Medulla oblongata (tissue), 1 donor: ENCODE measurements at regions not wholly inside any gene's neighbourhood (a gene's known extent, or its start where the extent isn't known, plus 50 kb on each side); places are given as distances from the start of the nearest gene placed in this dataset.
"Not testable (repeated sequence)": the region's sequence is repeated elsewhere in the genome, so short reads cannot be mapped to it uniquely, and the experiment has no call there.

Source experiments
- DNase-seq: peaks from one replicate; pipeline ENCODE4 v3.0.0-alpha.2; 2015; ENCODE audit errors: extremely low spot score

- no peak for DNase-seq
Observed at GRCh38 chr2:198639580-198639979, 818.2 kb downstream of the SATB2 start.

GRCh38 chr2:198638577-198638976 is 819.2 kb downstream of the SATB2 start:
- DNase-seq = no peak

- DNase-seq = no peak
Observed at GRCh38 chr2:198630384-198630783, 826.0 kb downstream of the PLCL1 start.

GRCh38 chr2:198628596-198628995 is 824.2 kb downstream of the PLCL1 start:
- DNase-seq = no peak

GRCh38 chr2:198622986-198623730 is 818.8 kb downstream of the PLCL1 start:
- no peak for DNase-seq

GRCh38 chr2:198615972-198616371 is 811.6 kb downstream of the PLCL1 start:
- no peak for DNase-seq

GRCh38 chr2:198611201-198611600 is 806.8 kb downstream of the PLCL1 start:
- DNase-seq = no peak

GRCh38 chr2:198604599-198604998 is 800.2 kb downstream of the PLCL1 start:
- DNase-seq = no peak

GRCh38 chr2:198602986-198603385 is 798.6 kb downstream of the PLCL1 start:
- not testable (repeated sequence) for DNase-seq

GRCh38 chr2:198597648-198598047 is 793.3 kb downstream of the PLCL1 start:
- no peak for DNase-seq

- no peak for DNase-seq
Observed at GRCh38 chr2:198596985-198597384, 792.6 kb downstream of the PLCL1 start.

GRCh38 chr2:198595721-198596120 is 791.3 kb downstream of the PLCL1 start:
- no peak for DNase-seq

GRCh38 chr2:198591586-198591985 is 787.2 kb downstream of the PLCL1 start:
- DNase-seq = no peak

- DNase-seq = no peak
Observed at GRCh38 chr2:198587741-198588140, 783.3 kb downstream of the PLCL1 start.

- no peak for DNase-seq
Observed at GRCh38 chr2:198587240-198587639, 782.8 kb downstream of the PLCL1 start.

- DNase-seq = no peak
Observed at GRCh38 chr2:198571393-198571792, 767.0 kb downstream of the PLCL1 start.

GRCh38 chr2:198558176-198558575 is 753.8 kb downstream of the PLCL1 start:
- DNase-seq = no peak

- peak; percentile 42 for DNase-seq
Observed at GRCh38 chr2:198546122-198546521, 741.7 kb downstream of the PLCL1 start.

- no peak for DNase-seq
Observed at GRCh38 chr2:198545411-198545810, 741.0 kb downstream of the PLCL1 start.

GRCh38 chr2:198544461-198544860 is 740.1 kb downstream of the PLCL1 start:
- no peak for DNase-seq

- DNase-seq = no peak
Observed at GRCh38 chr2:198534756-198535155, 730.4 kb downstream of the PLCL1 start.

GRCh38 chr2:198525211-198525969 is 721.0 kb downstream of the PLCL1 start:
- no peak for DNase-seq

GRCh38 chr2:198523710-198524109 is 719.3 kb downstream of the PLCL1 start:
- DNase-seq = no peak
